ENCODE measurements at regions not wholly inside any gene's neighbourhood (a gene's known extent, or its start where the extent isn't known, plus 50 kb on each side); places are given as distances from the start of the nearest gene placed in this dataset.
A peak's percentile ranks its signal among the peaks of the same experiment; 100 is the strongest.
"Not testable (repeated sequence)": the region's sequence is repeated elsewhere in the genome, so short reads cannot be mapped to it uniquely, and the experiment has no call there.

GRCh38 chrX:118216087-118216486 is 99.5 kb upstream of the KLHL13 start:
- no peak for DNase-seq

GRCh38 chrX:118216509-118216908 is 99.9 kb upstream of the KLHL13 start:
- DNase-seq, result no peak

GRCh38 chrX:118218079-118218478 is 101.5 kb upstream of the KLHL13 start:
- no peak for DNase-seq

GRCh38 chrX:118218940-118219339 is 102.3 kb upstream of the KLHL13 start:
- DNase-seq, result no peak

GRCh38 chrX:118219866-118220265 is 103.3 kb upstream of the KLHL13 start:
- no peak for DNase-seq

GRCh38 chrX:118220509-118220908 is 103.9 kb upstream of the KLHL13 start:
- DNase-seq, result no peak

- DNase-seq, result no peak
These were observed 104.7 kb upstream of the KLHL13 start for GRCh38 chrX:118221270-118221669.

- DNase-seq, result no peak
These were observed 105.1 kb upstream of the KLHL13 start for GRCh38 chrX:118221733-118222132.

GRCh38 chrX:118222421-118222820 is 105.8 kb upstream of the KLHL13 start:
- DNase-seq, result no peak

GRCh38 chrX:118225711-118226428 is 109.3 kb upstream of the KLHL13 start:
- DNase-seq, result no peak

- DNase-seq, result no peak
These were observed 111.4 kb upstream of the KLHL13 start for GRCh38 chrX:118228041-118228440.

GRCh38 chrX:118228456-118228855 is 111.8 kb upstream of the KLHL13 start:
- no peak for DNase-seq

GRCh38 chrX:118231464-118231863 is 114.4 kb upstream of the WDR44 start:
- peak; percentile 10 for DNase-seq

GRCh38 chrX:118239178-118239870 is 106.6 kb upstream of the WDR44 start:
- DNase-seq, result no peak

GRCh38 chrX:118239913-118240698 is 105.8 kb upstream of the WDR44 start:
- DNase-seq, result no peak

GRCh38 chrX:118246961-118247360 is 98.9 kb upstream of the WDR44 start:
- not testable (repeated sequence) for DNase-seq

GRCh38 chrX:118249146-118249545 is 96.8 kb upstream of the WDR44 start:
- DNase-seq, result no peak

GRCh38 chrX:118250445-118250844 is 95.5 kb upstream of the WDR44 start:
- no peak for DNase-seq

GRCh38 chrX:118251271-118251670 is 94.6 kb upstream of the WDR44 start:
- peak; percentile 12 for DNase-seq

GRCh38 chrX:118252967-118253366 is 92.9 kb upstream of the WDR44 start:
- no peak for DNase-seq

GRCh38 chrX:118254611-118255010 is 91.3 kb upstream of the WDR44 start:
- DNase-seq, result peak; percentile 17

GRCh38 chrX:118255921-118256320 is 90.0 kb upstream of the WDR44 start:
- no peak for DNase-seq

- DNase-seq, result no peak
These were observed 88.1 kb upstream of the WDR44 start for GRCh38 chrX:118257781-118258180.

- no peak for DNase-seq
These were observed 86.7 kb upstream of the WDR44 start for GRCh38 chrX:118259213-118259612.
